Astrocyte (in vitro differentiated cells and primary cell): ENCODE measurements at regions not wholly inside any gene's neighbourhood (a gene's known extent, or its start where the extent isn't known, plus 50 kb on each side); places are given as distances from the start of the nearest gene placed in this dataset.

Experiments
- DNase-seq: peaks from one replicate; pipeline ENCODE4 v3.0.0-alpha.2; 2010; ENCODE audit warnings: low read depth
- FAIRE-seq: peaks from 2 replicates; lab custom pipeline; 2011; peaks lifted over from hg19 to GRCh38; lab: Jason Lieb, UNC
- H2AFZ ChIP-seq: 2 replicates; pipeline ENCODE4 v1.6.0; 2012; ENCODE audit warnings: low read depth, low read length, inconsistent platforms
- H3K27ac ChIP-seq: 2 replicates; pipeline ENCODE4 v1.5.1; 2011; ENCODE audit warnings: low read depth, low read length, inconsistent platforms
- H3K27me3 ChIP-seq: 2 replicates; pipeline ENCODE4 v1.6.0; 2011; ENCODE audit warnings: low read length, inconsistent platforms; ENCODE audit not compliant: insufficient read depth
- H3K36me3 ChIP-seq: 2 replicates; pipeline ENCODE4 v1.5.1; 2011; ENCODE audit warnings: low read length, inconsistent platforms; ENCODE audit not compliant: insufficient read depth
- H3K4me1 ChIP-seq: 2 replicates; pipeline ENCODE4 v1.5.1; 2011; ENCODE audit warnings: low read length, inconsistent platforms; ENCODE audit not compliant: insufficient read depth
- H3K4me2 ChIP-seq: 2 replicates; pipeline ENCODE4 v1.6.0; 2012; ENCODE audit warnings: low read length, inconsistent platforms
- H3K4me3 ChIP-seq: 2 replicates; pipeline ENCODE4 v1.5.1; 2011; ENCODE audit warnings: low read depth, mild to moderate bottlenecking, low read length, inconsistent platforms; ENCODE audit not compliant: insufficient read depth
- H3K79me2 ChIP-seq: 2 replicates; pipeline ENCODE4 v1.6.0; 2012; ENCODE audit warnings: mild to moderate bottlenecking, low read length, inconsistent platforms; ENCODE audit not compliant: insufficient read depth
- H3K9ac ChIP-seq: 2 replicates; pipeline ENCODE4 v1.6.0; 2012; ENCODE audit warnings: mild to moderate bottlenecking, low read length, inconsistent platforms
- H3K9me3 ChIP-seq: 2 replicates; pipeline ENCODE4 v1.5.1; 2012; ENCODE audit warnings: low read depth, mild to moderate bottlenecking, low read length, inconsistent platforms; ENCODE audit not compliant: insufficient read depth
- H4K20me1 ChIP-seq: 2 replicates; pipeline ENCODE4 v1.6.0; 2012; ENCODE audit warnings: low read length, inconsistent platforms; ENCODE audit not compliant: insufficient read depth
- H3K27ac Mint-ChIP-seq: one replicate; pipeline ENCODE4 v1.8.0; 2021; ENCODE audit warnings: mild to moderate bottlenecking, mixed read lengths; ENCODE audit not compliant: unreplicated experiment
- H3K27me3 Mint-ChIP-seq: one replicate; pipeline ENCODE4 v1.8.0; 2021; ENCODE audit warnings: low read depth, mixed read lengths; ENCODE audit not compliant: unreplicated experiment
- H3K36me3 Mint-ChIP-seq: one replicate; pipeline ENCODE4 v1.8.0; 2021; ENCODE audit warnings: low read depth, mixed read lengths; ENCODE audit not compliant: unreplicated experiment
- H3K4me1 Mint-ChIP-seq: one replicate; pipeline ENCODE4 v1.8.0; 2021; ENCODE audit warnings: low read depth, mixed read lengths; ENCODE audit not compliant: unreplicated experiment
- H3K4me3 Mint-ChIP-seq: one replicate; pipeline ENCODE4 v1.8.0; 2021; ENCODE audit warnings: mild to moderate bottlenecking, moderate library complexity, mixed read lengths; ENCODE audit not compliant: unreplicated experiment
- H3K9me3 Mint-ChIP-seq: one replicate; pipeline ENCODE4 v1.8.0; 2021; ENCODE audit warnings: mild to moderate bottlenecking, mixed read lengths; ENCODE audit not compliant: unreplicated experiment
- CTCF ChIP-seq: IDR thresholded peaks from 2 replicates; pipeline ENCODE4 v1.5.1; 2011; ENCODE audit warnings: low read depth, mild to moderate bottlenecking, inconsistent platforms, low read length, moderate library complexity; ENCODE audit not compliant: insufficient read depth
- EZH2 ChIP-seq: IDR thresholded peaks from 2 replicates; pipeline ENCODE4 v1.6.1; 2012; ENCODE audit warnings: mild to moderate bottlenecking, low read length, inconsistent platforms; ENCODE audit not compliant: insufficient read depth

- Histone ChIP-seq H3K4me3 (no peak overlapping the region), H3K36me3 (no peaks in the 10 kb centered on the region), H3K9ac (no peak overlapping the region), H3K27ac (no peak overlapping the region), H3K4me2 (no peak overlapping the region), H4K20me1 (no peaks in the 10 kb centered on the region), H3K9me3 (no peaks in the 10 kb centered on the region), H3K79me2 (no peaks in the 10 kb centered on the region), H2AFZ (no peak overlapping the region), H3K4me1 (no peaks in the 10 kb centered on the region), H3K27me3 (no peaks in the 10 kb centered on the region)
- H3K9me3 Mint-ChIP-seq: peaks cover 6% of the 10 kb centered on the region
- peaks cover 2% of the 10 kb centered on the region for H3K36me3 Mint-ChIP-seq
- H3K27me3 Mint-ChIP-seq: no peaks in the 10 kb centered on the region
- no peak overlapping the region for H3K27ac Mint-ChIP-seq
- no peak for DNase-seq
- TF ChIP-seq EZH2 (no peak), CTCF (no peak)
- no peak overlapping the region for H3K4me3 Mint-ChIP-seq
- FAIRE-seq: no peak
- peaks cover 8% of the 10 kb centered on the region for H3K4me1 Mint-ChIP-seq
These were observed 374.7 kb upstream of the DYNLRB2 start for GRCh38 chr16:80166082-80166481.

GRCh38 chr16:80164966-80165550 is 375.7 kb upstream of the DYNLRB2 start:
- Mint-ChIP-seq H3K27ac (no peak overlapping the region), H3K27me3 (no peaks in the 10 kb centered on the region), H3K4me3 (no peak overlapping the region), H3K36me3 (peaks cover 2% of the 10 kb centered on the region), H3K9me3 (peaks cover 6% of the 10 kb centered on the region), H3K4me1 (peaks cover 8% of the 10 kb centered on the region)
- no peaks in the 10 kb centered on the region for H3K27me3 ChIP-seq
- no peaks in the 10 kb centered on the region for H3K79me2 ChIP-seq
- TF ChIP-seq CTCF (no peak), EZH2 (no peak)
- FAIRE-seq: no peak
- no peak overlapping the region for H3K9ac ChIP-seq
- no peaks in the 10 kb centered on the region for H3K36me3 ChIP-seq
- H3K9me3 ChIP-seq: no peaks in the 10 kb centered on the region
- H3K27ac ChIP-seq: no peak overlapping the region
- H4K20me1 ChIP-seq: no peaks in the 10 kb centered on the region
- DNase-seq: no peak
- H3K4me3 ChIP-seq: no peak overlapping the region
- no peak overlapping the region for H2AFZ ChIP-seq
- H3K4me2 ChIP-seq: no peak overlapping the region
- H3K4me1 ChIP-seq: no peaks in the 10 kb centered on the region

GRCh38 chr16:80163339-80163738 is 377.5 kb upstream of the DYNLRB2 start:
- no peaks in the 10 kb centered on the region for H3K9me3 ChIP-seq
- no peak overlapping the region for H3K4me2 ChIP-seq
- Mint-ChIP-seq H3K36me3 (peaks cover 2% of the 10 kb centered on the region), H3K27me3 (no peaks in the 10 kb centered on the region), H3K4me1 (peaks cover 19% of the 10 kb centered on the region), H3K27ac (no peak overlapping the region), H3K9me3 (peaks cover 6% of the 10 kb centered on the region), H3K4me3 (no peak overlapping the region)
- no peaks in the 10 kb centered on the region for H3K27me3 ChIP-seq
- peaks cover 11% of the 10 kb centered on the region for H3K4me1 ChIP-seq
- no peak for DNase-seq
- no peak overlapping the region for H2AFZ ChIP-seq
- no peak overlapping the region for H3K27ac ChIP-seq
- FAIRE-seq: no peak
- H3K4me3 ChIP-seq: no peak overlapping the region
- no peaks in the 10 kb centered on the region for H3K36me3 ChIP-seq
- TF ChIP-seq CTCF: no peak
- TF ChIP-seq EZH2: no peak
- H4K20me1 ChIP-seq: no peaks in the 10 kb centered on the region
- no peak overlapping the region for H3K9ac ChIP-seq
- H3K79me2 ChIP-seq: no peaks in the 10 kb centered on the region
